ENCODE measurements at regions not wholly inside any gene's neighbourhood (a gene's known extent, or its start where the extent isn't known, plus 50 kb on each side); places are given as distances from the start of the nearest gene placed in this dataset.

DNA sequence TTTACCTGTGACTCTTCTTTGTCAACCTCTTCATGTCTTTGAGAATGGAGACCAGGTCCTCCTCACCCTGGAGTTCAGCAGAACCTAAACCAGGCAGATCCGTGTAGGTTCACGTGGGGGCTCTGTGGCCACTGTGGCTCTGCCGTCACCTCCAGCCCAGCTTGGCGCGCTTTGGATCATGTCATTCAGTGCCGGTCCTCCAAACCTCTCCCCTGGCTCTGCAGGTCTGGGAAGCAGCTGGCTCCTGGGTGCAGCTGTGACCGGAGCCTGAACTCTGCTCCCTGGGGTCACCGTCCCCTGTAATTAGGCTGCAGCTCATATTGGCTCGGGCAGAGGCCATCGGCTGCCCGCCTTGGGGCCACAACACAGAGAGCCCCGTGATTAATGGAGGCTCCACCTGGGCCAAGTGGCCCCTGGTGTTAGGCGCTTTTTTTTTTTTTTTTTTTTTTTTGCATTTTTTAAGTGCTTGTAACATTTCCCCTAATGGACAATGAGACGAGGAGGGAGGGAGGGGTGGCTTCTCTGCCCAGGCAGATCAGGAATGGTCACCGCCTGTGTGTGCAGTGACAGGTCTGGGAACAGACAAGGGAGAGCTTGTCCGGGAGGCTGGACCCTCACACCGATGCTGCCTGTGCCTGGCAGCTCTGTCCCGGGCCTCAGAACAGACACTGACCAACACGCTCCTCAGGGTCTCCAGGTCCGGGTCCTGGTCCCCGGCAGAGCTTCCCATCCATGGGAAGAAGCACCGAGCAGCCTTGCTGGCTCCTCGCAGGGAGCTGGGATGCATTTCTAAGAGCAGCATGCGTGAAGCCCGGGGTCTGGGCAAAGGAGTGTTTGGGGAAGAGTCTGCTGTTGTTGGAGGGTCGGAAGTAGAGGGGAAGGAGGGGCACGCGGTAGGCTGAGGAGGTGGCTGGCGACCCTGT lies 247.9 kb downstream of the SEC14L1 start:
- TF ChIP-seq ZBTB17 (tag by site-specific recombination; IDR thresholded peaks at IDR 0.05) (no peak), PRDM1 (tag by site-specific recombination; IDR thresholded peaks at IDR 0.05) (no peak), KLF16 (tag by site-specific recombination; IDR thresholded peaks at IDR 0.05) (no peak), KLF1 (tag by site-specific recombination; IDR thresholded peaks at IDR 0.05) (no peak), ZNF138 (tag by site-specific recombination; IDR thresholded peaks at IDR 0.05; ENCODE audit: borderline replicate concordance) (no peak), ZNF114 (tag by site-specific recombination; IDR thresholded peaks at IDR 0.05) (no peak), ZIC2 (tag by site-specific recombination; IDR thresholded peaks at IDR 0.05) (no peak)
- TF ChIP-seq, protein P1, sequence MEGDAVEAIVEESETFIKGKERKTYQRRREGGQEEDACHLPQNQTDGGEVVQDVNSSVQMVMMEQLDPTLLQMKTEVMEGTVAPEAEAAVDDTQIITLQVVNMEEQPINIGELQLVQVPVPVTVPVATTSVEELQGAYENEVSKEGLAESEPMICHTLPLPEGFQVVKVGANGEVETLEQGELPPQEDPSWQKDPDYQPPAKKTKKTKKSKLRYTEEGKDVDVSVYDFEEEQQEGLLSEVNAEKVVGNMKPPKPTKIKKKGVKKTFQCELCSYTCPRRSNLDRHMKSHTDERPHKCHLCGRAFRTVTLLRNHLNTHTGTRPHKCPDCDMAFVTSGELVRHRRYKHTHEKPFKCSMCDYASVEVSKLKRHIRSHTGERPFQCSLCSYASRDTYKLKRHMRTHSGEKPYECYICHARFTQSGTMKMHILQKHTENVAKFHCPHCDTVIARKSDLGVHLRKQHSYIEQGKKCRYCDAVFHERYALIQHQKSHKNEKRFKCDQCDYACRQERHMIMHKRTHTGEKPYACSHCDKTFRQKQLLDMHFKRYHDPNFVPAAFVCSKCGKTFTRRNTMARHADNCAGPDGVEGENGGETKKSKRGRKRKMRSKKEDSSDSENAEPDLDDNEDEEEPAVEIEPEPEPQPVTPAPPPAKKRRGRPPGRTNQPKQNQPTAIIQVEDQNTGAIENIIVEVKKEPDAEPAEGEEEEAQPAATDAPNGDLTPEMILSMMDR (tag by site-specific recombination; IDR thresholded peaks at IDR 0.05), result no peak
- TF ChIP-seq, protein P2, sequence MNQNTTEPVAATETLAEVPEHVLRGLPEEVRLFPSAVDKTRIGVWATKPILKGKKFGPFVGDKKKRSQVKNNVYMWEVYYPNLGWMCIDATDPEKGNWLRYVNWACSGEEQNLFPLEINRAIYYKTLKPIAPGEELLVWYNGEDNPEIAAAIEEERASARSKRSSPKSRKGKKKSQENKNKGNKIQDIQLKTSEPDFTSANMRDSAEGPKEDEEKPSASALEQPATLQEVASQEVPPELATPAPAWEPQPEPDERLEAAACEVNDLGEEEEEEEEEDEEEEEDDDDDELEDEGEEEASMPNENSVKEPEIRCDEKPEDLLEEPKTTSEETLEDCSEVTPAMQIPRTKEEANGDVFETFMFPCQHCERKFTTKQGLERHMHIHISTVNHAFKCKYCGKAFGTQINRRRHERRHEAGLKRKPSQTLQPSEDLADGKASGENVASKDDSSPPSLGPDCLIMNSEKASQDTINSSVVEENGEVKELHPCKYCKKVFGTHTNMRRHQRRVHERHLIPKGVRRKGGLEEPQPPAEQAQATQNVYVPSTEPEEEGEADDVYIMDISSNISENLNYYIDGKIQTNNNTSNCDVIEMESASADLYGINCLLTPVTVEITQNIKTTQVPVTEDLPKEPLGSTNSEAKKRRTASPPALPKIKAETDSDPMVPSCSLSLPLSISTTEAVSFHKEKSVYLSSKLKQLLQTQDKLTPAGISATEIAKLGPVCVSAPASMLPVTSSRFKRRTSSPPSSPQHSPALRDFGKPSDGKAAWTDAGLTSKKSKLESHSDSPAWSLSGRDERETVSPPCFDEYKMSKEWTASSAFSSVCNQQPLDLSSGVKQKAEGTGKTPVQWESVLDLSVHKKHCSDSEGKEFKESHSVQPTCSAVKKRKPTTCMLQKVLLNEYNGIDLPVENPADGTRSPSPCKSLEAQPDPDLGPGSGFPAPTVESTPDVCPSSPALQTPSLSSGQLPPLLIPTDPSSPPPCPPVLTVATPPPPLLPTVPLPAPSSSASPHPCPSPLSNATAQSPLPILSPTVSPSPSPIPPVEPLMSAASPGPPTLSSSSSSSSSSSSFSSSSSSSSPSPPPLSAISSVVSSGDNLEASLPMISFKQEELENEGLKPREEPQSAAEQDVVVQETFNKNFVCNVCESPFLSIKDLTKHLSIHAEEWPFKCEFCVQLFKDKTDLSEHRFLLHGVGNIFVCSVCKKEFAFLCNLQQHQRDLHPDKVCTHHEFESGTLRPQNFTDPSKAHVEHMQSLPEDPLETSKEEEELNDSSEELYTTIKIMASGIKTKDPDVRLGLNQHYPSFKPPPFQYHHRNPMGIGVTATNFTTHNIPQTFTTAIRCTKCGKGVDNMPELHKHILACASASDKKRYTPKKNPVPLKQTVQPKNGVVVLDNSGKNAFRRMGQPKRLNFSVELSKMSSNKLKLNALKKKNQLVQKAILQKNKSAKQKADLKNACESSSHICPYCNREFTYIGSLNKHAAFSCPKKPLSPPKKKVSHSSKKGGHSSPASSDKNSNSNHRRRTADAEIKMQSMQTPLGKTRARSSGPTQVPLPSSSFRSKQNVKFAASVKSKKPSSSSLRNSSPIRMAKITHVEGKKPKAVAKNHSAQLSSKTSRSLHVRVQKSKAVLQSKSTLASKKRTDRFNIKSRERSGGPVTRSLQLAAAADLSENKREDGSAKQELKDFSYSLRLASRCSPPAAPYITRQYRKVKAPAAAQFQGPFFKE (tag by site-specific recombination; IDR thresholded peaks at IDR 0.05; ENCODE audit: borderline replicate concordance), result no peak
- TF ChIP-seq, protein P3, sequence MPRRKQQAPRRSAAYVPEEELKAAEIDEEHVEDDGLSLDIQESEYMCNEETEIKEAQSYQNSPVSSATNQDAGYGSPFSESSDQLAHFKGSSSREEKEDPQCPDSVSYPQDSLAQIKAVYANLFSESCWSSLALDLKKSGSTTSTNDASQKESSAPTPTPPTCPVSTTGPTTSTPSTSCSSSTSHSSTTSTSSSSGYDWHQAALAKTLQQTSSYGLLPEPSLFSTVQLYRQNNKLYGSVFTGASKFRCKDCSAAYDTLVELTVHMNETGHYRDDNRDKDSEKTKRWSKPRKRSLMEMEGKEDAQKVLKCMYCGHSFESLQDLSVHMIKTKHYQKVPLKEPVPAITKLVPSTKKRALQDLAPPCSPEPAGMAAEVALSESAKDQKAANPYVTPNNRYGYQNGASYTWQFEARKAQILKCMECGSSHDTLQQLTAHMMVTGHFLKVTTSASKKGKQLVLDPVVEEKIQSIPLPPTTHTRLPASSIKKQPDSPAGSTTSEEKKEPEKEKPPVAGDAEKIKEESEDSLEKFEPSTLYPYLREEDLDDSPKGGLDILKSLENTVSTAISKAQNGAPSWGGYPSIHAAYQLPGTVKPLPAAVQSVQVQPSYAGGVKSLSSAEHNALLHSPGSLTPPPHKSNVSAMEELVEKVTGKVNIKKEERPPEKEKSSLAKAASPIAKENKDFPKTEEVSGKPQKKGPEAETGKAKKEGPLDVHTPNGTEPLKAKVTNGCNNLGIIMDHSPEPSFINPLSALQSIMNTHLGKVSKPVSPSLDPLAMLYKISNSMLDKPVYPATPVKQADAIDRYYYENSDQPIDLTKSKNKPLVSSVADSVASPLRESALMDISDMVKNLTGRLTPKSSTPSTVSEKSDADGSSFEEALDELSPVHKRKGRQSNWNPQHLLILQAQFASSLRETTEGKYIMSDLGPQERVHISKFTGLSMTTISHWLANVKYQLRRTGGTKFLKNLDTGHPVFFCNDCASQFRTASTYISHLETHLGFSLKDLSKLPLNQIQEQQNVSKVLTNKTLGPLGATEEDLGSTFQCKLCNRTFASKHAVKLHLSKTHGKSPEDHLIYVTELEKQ (tag by site-specific recombination; IDR thresholded peaks at IDR 0.05; ENCODE audit: borderline replicate concordance), result no peak
- TF ChIP-seq, protein P4, sequence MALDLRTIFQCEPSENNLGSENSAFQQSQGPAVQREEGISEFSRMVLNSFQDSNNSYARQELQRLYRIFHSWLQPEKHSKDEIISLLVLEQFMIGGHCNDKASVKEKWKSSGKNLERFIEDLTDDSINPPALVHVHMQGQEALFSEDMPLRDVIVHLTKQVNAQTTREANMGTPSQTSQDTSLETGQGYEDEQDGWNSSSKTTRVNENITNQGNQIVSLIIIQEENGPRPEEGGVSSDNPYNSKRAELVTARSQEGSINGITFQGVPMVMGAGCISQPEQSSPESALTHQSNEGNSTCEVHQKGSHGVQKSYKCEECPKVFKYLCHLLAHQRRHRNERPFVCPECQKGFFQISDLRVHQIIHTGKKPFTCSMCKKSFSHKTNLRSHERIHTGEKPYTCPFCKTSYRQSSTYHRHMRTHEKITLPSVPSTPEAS (tag by site-specific recombination; IDR thresholded peaks at IDR 0.05), result no peak
